ENCODE measurements at regions not wholly inside any gene's neighbourhood (a gene's known extent, or its start where the extent isn't known, plus 50 kb on each side); places are given as distances from the start of the nearest gene placed in this dataset.

- no peak for TF ChIP-seq CTCF (IDR thresholded peaks at IDR 0.05)
- TF ChIP-seq YY1 (IDR thresholded peaks at IDR 0.05; ENCODE audit: low read depth): no peak
These were observed 145.1 kb upstream of the ACTBL2 start for GRCh38 chr5:57627661-57628060.
